GM06990 (cell line): ENCODE measurements at regions not wholly inside any gene's neighbourhood (a gene's known extent, or its start where the extent isn't known, plus 50 kb on each side); places are given as distances from the start of the nearest gene placed in this dataset.
A peak's percentile ranks its signal among the peaks of the same experiment; 100 is the strongest.

Source experiments
- DNase-seq: peaks from one replicate; pipeline ENCODE4 v3.0.0-alpha.2; 2011; ENCODE audit not compliant: insufficient read length; ENCODE audit errors: extremely low read depth
- H3K27me3 ChIP-seq: replicated peaks from 2 replicates; pipeline ENCODE4 v1.6.0; 2011; ENCODE audit warnings: low read length; ENCODE audit not compliant: control insufficient read depth, insufficient read depth
- H3K36me3 ChIP-seq: 2 replicates; pipeline ENCODE4 v1.5.1; 2011; ENCODE audit warnings: low read length; ENCODE audit not compliant: control insufficient read depth, insufficient read depth
- H3K4me3 ChIP-seq: replicated peaks from 2 replicates; pipeline ENCODE4 v1.5.1; 2011; ENCODE audit warnings: low read depth, mild to moderate bottlenecking, control low read depth, low read length
- TF ChIP-seq, protein P1 (sequence below): IDR thresholded peaks from 2 replicates; pipeline ENCODE4 v1.5.1; 2011; ENCODE audit warnings: low read length, control low read depth, mild to moderate bottlenecking, inconsistent platforms; ENCODE audit not compliant: insufficient read depth, poor library complexity, severe bottlenecking

DNA sequence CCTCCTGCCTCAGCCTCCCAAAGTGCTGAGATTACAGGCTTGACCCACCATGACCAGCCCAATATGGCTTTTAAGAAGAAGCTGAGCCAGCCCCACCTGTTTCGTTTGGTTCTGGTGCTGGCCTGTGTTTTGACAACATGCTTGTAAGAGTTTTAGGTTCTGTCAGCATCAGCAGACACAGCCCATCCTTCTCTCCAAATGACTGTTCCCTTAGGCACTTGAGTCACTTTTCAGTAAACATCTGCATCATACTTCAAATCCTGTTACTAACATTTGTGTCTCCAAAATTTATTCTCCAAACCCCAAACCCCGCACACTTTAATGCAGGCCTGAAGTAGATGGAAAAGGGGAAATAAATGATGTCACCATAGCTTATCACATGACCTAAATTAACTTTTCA is 1118.5 kb downstream of the TSN start:
- Histone ChIP-seq H3K27me3 (no peaks in the 10 kb centered on the region), H3K4me3 (no peak overlapping the region), H3K36me3 (no peaks in the 10 kb centered on the region)
- no peak for DNase-seq
- TF ChIP-seq, protein P1, sequence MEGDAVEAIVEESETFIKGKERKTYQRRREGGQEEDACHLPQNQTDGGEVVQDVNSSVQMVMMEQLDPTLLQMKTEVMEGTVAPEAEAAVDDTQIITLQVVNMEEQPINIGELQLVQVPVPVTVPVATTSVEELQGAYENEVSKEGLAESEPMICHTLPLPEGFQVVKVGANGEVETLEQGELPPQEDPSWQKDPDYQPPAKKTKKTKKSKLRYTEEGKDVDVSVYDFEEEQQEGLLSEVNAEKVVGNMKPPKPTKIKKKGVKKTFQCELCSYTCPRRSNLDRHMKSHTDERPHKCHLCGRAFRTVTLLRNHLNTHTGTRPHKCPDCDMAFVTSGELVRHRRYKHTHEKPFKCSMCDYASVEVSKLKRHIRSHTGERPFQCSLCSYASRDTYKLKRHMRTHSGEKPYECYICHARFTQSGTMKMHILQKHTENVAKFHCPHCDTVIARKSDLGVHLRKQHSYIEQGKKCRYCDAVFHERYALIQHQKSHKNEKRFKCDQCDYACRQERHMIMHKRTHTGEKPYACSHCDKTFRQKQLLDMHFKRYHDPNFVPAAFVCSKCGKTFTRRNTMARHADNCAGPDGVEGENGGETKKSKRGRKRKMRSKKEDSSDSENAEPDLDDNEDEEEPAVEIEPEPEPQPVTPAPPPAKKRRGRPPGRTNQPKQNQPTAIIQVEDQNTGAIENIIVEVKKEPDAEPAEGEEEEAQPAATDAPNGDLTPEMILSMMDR = no peak

GRCh38 chr2:122875091-122875865 is 1119.8 kb downstream of the TSN start:
- TF ChIP-seq, protein P1 = no peak

GRCh38 chr2:122883849-122884248 is 1128.4 kb downstream of the TSN start:
- peak; percentile 28 for DNase-seq
- Histone ChIP-seq H3K4me3 (no peak overlapping the region), H3K36me3 (no peaks in the 10 kb centered on the region), H3K27me3 (no peaks in the 10 kb centered on the region)
- TF ChIP-seq, protein P1 = no peak

More at GRCh38 chr2:122875091-122875865, 1119.8 kb downstream of the TSN start:
- H3K36me3 ChIP-seq = no peaks in the 10 kb centered on the region
- H3K4me3 ChIP-seq = no peak overlapping the region
- no peaks in the 10 kb centered on the region for H3K27me3 ChIP-seq
- no peak for DNase-seq

- Histone ChIP-seq H3K36me3 (no peaks in the 10 kb centered on the region), H3K27me3 (no peaks in the 10 kb centered on the region), H3K4me3 (no peak overlapping the region)
- DNase-seq = no peak
- TF ChIP-seq, protein P1 = no peak
These were observed 1129.4 kb downstream of the TSN start for GRCh38 chr2:122884889-122885288.

- Histone ChIP-seq H3K4me3 (no peak overlapping the region), H3K27me3 (no peaks in the 10 kb centered on the region), H3K36me3 (no peaks in the 10 kb centered on the region)
- TF ChIP-seq, protein P1 = no peak
- DNase-seq = no peak
These were observed 1130.0 kb downstream of the TSN start for GRCh38 chr2:122885436-122885835.
